ENCODE measurements at regions not wholly inside any gene's neighbourhood (a gene's known extent, or its start where the extent isn't known, plus 50 kb on each side); places are given as distances from the start of the nearest gene placed in this dataset.

- H3K18ac ChIP-seq (ENCODE audit: low read length) = no peak overlapping the region
- H2BK12ac ChIP-seq (ENCODE audit: low read length) = no peak overlapping the region
- H3K14ac ChIP-seq (ENCODE audit: low read length) = no peak overlapping the region
- no peak overlapping the region for H3K4me3 ChIP-seq (ENCODE audit: low read depth, low read length)
- H3K9ac ChIP-seq (ENCODE audit: low read length) = no peak overlapping the region
- H3K9me3 ChIP-seq (ENCODE audit: insufficient read depth, low read depth, low read length) = no peaks in the 10 kb centered on the region
- H4K12ac ChIP-seq (ENCODE audit: low read depth, low read length) = no peak overlapping the region
- H3K27ac ChIP-seq (ENCODE audit: low read depth, low read length) = no peak overlapping the region
- peaks cover 6% of the 10 kb centered on the region in 2 experiments for H3K4me1 ChIP-seq (ENCODE audit: control insufficient read depth in 1 of 2, insufficient read depth in 2 of 2, low read length in 2 of 2)
- no CpG with 5 or more reads among the region's 1 CpG for WGBS (ENCODE audit: extremely low coverage, insufficient coverage, insufficient read length)
- no peak overlapping the region for H3K23ac ChIP-seq (ENCODE audit: low read length)
- no peak for DNase-seq
- H3K27me3 ChIP-seq (ENCODE audit: insufficient read depth, low read length) = no peaks in the 10 kb centered on the region
- no peak overlapping the region for H4K91ac ChIP-seq (ENCODE audit: low read depth, low read length)
- H3K4me2 ChIP-seq (ENCODE audit: low read length) = no peak overlapping the region
- no peaks in the 10 kb centered on the region for H3K79me1 ChIP-seq (ENCODE audit: low read length)
- H3K36me3 ChIP-seq (ENCODE audit: control insufficient read depth in 1 of 2, insufficient read depth in 2 of 2, low read length in 2 of 2) = no peaks in the 10 kb centered on the region
- H4K8ac ChIP-seq (ENCODE audit: low read depth, low read length) = no peak overlapping the region
- H2BK5ac ChIP-seq (ENCODE audit: low read depth, low read length, poor library complexity) = no peak overlapping the region
- H2AK5ac ChIP-seq (ENCODE audit: low read length) = no peak overlapping the region
- H3K79me2 ChIP-seq (ENCODE audit: control insufficient read depth, insufficient read depth, low read length, poor library complexity) = no peaks in the 10 kb centered on the region
- no peak overlapping the region for H2BK120ac ChIP-seq (ENCODE audit: insufficient read depth, low read length, poor library complexity)
- H3K4ac ChIP-seq (ENCODE audit: low read depth, low read length) = no peak overlapping the region
- H2AFZ ChIP-seq (ENCODE audit: insufficient read depth, low read length, poor library complexity) = no peak overlapping the region
Measured at GRCh38 chr3:180102604-180103003, 65.9 kb upstream of the PEX5L start.

GRCh38 chr3:180116203-180116602 lies 79.5 kb upstream of the PEX5L start:
- no CpG with 5 or more reads among the region's 4 CpGs for WGBS (ENCODE audit: extremely low coverage, insufficient coverage, insufficient read length)
- Histone ChIP-seq H3K79me1 (ENCODE audit: low read length) (no peaks in the 10 kb centered on the region), H3K36me3 (ENCODE audit: control insufficient read depth in 1 of 2, insufficient read depth in 2 of 2, low read length in 2 of 2) (no peaks in the 10 kb centered on the region), H3K23ac (ENCODE audit: low read length) (no peak overlapping the region), H3K27ac (ENCODE audit: low read depth, low read length) (no peak overlapping the region), H2BK120ac (ENCODE audit: insufficient read depth, low read length, poor library complexity) (no peak overlapping the region), H3K9me3 (ENCODE audit: insufficient read depth, low read depth, low read length) (peaks cover 4% of the 10 kb centered on the region), H3K27me3 (ENCODE audit: insufficient read depth, low read length) (no peaks in the 10 kb centered on the region), H3K4me2 (ENCODE audit: low read length) (no peak overlapping the region), H3K79me2 (ENCODE audit: control insufficient read depth, insufficient read depth, low read length, poor library complexity) (no peaks in the 10 kb centered on the region), H4K8ac (ENCODE audit: low read depth, low read length) (no peak overlapping the region), H3K18ac (ENCODE audit: low read length) (no peak overlapping the region), H3K14ac (ENCODE audit: low read length) (no peak overlapping the region), H3K9ac (ENCODE audit: low read length) (no peak overlapping the region), H2BK12ac (ENCODE audit: low read length) (no peak overlapping the region), H3K4ac (ENCODE audit: low read depth, low read length) (no peak overlapping the region), H2AK5ac (ENCODE audit: low read length) (no peak overlapping the region), H3K4me3 (ENCODE audit: low read depth, low read length) (no peak overlapping the region), H3K4me1 (ENCODE audit: control insufficient read depth in 1 of 2, insufficient read depth in 2 of 2, low read length in 2 of 2) (no peaks in the 10 kb centered on the region), H4K12ac (ENCODE audit: low read depth, low read length) (no peak overlapping the region), H4K91ac (ENCODE audit: low read depth, low read length) (no peak overlapping the region), H2AFZ (ENCODE audit: insufficient read depth, low read length, poor library complexity) (no peak overlapping the region), H2BK5ac (ENCODE audit: low read depth, low read length, poor library complexity) (no peak overlapping the region)
- no peak for DNase-seq

DNA sequence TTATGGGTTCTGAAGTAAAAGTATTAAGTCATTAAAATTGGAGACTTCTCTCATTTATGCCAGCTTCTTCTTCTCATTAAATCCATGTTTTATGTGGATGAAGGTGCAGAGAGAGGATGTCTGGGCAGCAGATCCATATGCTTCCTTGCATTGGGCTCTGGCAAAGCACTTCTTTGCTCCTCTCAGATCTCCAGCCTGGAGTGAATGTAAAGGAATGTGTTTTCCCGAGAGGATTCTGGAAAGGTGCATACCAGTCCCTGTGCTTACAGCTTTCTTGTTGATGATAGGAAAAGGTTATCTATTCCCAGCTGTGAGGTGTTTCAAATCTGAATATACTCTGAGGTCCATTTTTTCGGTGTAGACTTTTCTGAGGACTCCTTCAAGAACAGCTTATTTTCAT lies 79.9 kb upstream of the PEX5L start:
- DNase-seq = no peak

DNA sequence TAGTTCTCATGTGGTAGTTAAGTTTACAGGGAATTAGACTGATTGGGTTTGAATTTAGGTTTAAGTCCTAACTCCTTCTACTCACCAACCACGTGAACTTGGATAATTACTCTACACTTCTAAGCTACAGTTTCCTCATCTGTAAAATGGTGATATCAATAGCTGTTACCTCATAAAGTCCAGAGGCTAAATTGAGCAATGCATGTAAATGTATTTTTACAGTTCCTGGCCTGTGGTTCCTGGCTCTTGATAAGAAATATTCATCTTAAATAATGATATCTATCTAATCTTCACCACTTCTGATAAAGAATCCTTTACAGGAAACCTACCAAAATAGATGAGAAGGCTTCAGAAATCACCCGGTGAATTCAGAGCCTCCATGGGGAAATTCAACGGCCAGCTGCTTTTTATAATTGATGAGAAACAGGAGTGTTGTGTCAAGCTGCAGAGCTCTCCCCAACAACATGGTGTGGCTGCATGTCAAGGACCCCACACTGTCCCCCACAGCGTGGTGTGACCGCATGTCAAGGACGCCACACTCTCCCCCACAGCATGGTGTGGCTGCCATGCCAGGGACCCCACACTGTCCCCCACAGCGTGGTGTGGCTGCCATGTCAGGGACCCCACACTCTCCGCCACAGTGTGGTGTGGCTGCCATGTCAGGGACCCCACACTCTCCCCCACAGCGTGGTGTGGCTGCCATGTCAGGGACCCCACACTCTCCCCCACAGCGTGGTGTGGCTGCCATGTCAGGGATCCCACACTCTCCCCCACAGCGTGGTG lies 80.8 kb upstream of the PEX5L start:
- Histone ChIP-seq H2BK12ac (ENCODE audit: low read length) (no peak overlapping the region), H3K18ac (ENCODE audit: low read length) (no peak overlapping the region), H3K36me3 (ENCODE audit: control insufficient read depth in 1 of 2, insufficient read depth in 2 of 2, low read length in 2 of 2) (no peaks in the 10 kb centered on the region), H3K27ac (ENCODE audit: low read depth, low read length) (no peak overlapping the region), H3K9me3 (ENCODE audit: insufficient read depth, low read depth, low read length) (peaks cover 4% of the 10 kb centered on the region), H3K4me3 (ENCODE audit: low read depth, low read length) (no peak overlapping the region), H3K79me2 (ENCODE audit: control insufficient read depth, insufficient read depth, low read length, poor library complexity) (no peaks in the 10 kb centered on the region), H2AFZ (ENCODE audit: insufficient read depth, low read length, poor library complexity) (no peak overlapping the region), H2BK5ac (ENCODE audit: low read depth, low read length, poor library complexity) (no peak overlapping the region), H3K79me1 (ENCODE audit: low read length) (no peaks in the 10 kb centered on the region), H3K4me1 (ENCODE audit: control insufficient read depth in 1 of 2, insufficient read depth in 2 of 2, low read length in 2 of 2) (no peaks in the 10 kb centered on the region), H4K8ac (ENCODE audit: low read depth, low read length) (no peak overlapping the region), H3K23ac (ENCODE audit: low read length) (no peak overlapping the region), H2BK120ac (ENCODE audit: insufficient read depth, low read length, poor library complexity) (no peak overlapping the region), H3K4ac (ENCODE audit: low read depth, low read length) (no peak overlapping the region), H3K14ac (ENCODE audit: low read length) (no peak overlapping the region), H4K91ac (ENCODE audit: low read depth, low read length) (no peak overlapping the region), H3K9ac (ENCODE audit: low read length) (no peak overlapping the region), H3K27me3 (ENCODE audit: insufficient read depth, low read length) (no peaks in the 10 kb centered on the region), H2AK5ac (ENCODE audit: low read length) (no peak overlapping the region), H4K12ac (ENCODE audit: low read depth, low read length) (no peak overlapping the region), H3K4me2 (ENCODE audit: low read length) (no peak overlapping the region)
- DNase-seq = no peak
- WGBS (ENCODE audit: extremely low coverage, insufficient coverage, insufficient read length) = no CpG with 5 or more reads among the region's 11 CpGs

More for the DNA sequence above, 79.9 kb upstream of the PEX5L start:
- Histone ChIP-seq H3K14ac (ENCODE audit: low read length) (no peak overlapping the region), H2BK12ac (ENCODE audit: low read length) (no peak overlapping the region), H3K23ac (ENCODE audit: low read length) (no peak overlapping the region), H3K4me3 (ENCODE audit: low read depth, low read length) (no peak overlapping the region), H4K91ac (ENCODE audit: low read depth, low read length) (no peak overlapping the region), H3K27ac (ENCODE audit: low read depth, low read length) (no peak overlapping the region), H3K4me1 (ENCODE audit: control insufficient read depth in 1 of 2, insufficient read depth in 2 of 2, low read length in 2 of 2) (no peaks in the 10 kb centered on the region), H3K9me3 (ENCODE audit: insufficient read depth, low read depth, low read length) (peaks cover 4% of the 10 kb centered on the region), H3K4ac (ENCODE audit: low read depth, low read length) (no peak overlapping the region), H2AK5ac (ENCODE audit: low read length) (no peak overlapping the region), H3K27me3 (ENCODE audit: insufficient read depth, low read length) (no peaks in the 10 kb centered on the region), H3K4me2 (ENCODE audit: low read length) (no peak overlapping the region), H3K9ac (ENCODE audit: low read length) (no peak overlapping the region), H4K12ac (ENCODE audit: low read depth, low read length) (no peak overlapping the region), H2BK5ac (ENCODE audit: low read depth, low read length, poor library complexity) (no peak overlapping the region), H4K8ac (ENCODE audit: low read depth, low read length) (no peak overlapping the region), H2AFZ (ENCODE audit: insufficient read depth, low read length, poor library complexity) (no peak overlapping the region), H3K79me1 (ENCODE audit: low read length) (no peaks in the 10 kb centered on the region), H3K18ac (ENCODE audit: low read length) (no peak overlapping the region), H3K36me3 (ENCODE audit: control insufficient read depth in 1 of 2, insufficient read depth in 2 of 2, low read length in 2 of 2) (no peaks in the 10 kb centered on the region), H3K79me2 (ENCODE audit: control insufficient read depth, insufficient read depth, low read length, poor library complexity) (no peaks in the 10 kb centered on the region), H2BK120ac (ENCODE audit: insufficient read depth, low read length, poor library complexity) (no peak overlapping the region)
- WGBS (ENCODE audit: extremely low coverage, insufficient coverage, insufficient read length) = no CpG with 5 or more reads among the region's 2 CpGs

All from trophoblast cell (in vitro differentiated cells and primary cell).